ENCODE measurements at regions not wholly inside any gene's neighbourhood (a gene's known extent, or its start where the extent isn't known, plus 50 kb on each side); places are given as distances from the start of the nearest gene placed in this dataset.
"Not testable (repeated sequence)": the region's sequence is repeated elsewhere in the genome, so short reads cannot be mapped to it uniquely, and the experiment has no call there.

- FAIRE-seq, result no peak
Observed at GRCh38 chr13:83722443-83722842, 159.8 kb downstream of the SLITRK1 start.

- no peak for FAIRE-seq
Observed at GRCh38 chr13:83716121-83716520, 166.2 kb downstream of the SLITRK1 start.

GRCh38 chr13:83714236-83714635 lies 168.0 kb downstream of the SLITRK1 start:
- no peak for FAIRE-seq

GRCh38 chr13:83710133-83710515 lies 172.2 kb downstream of the SLITRK1 start:
- no peak for FAIRE-seq

GRCh38 chr13:83709426-83710132 lies 172.7 kb downstream of the SLITRK1 start:
- FAIRE-seq, result no peak

GRCh38 chr13:83702021-83702420 lies 180.3 kb downstream of the SLITRK1 start:
- no peak for FAIRE-seq

GRCh38 chr13:83692800-83693199 lies 189.5 kb downstream of the SLITRK1 start:
- no peak for FAIRE-seq

GRCh38 chr13:83691966-83692365 lies 190.3 kb downstream of the SLITRK1 start:
- no peak for FAIRE-seq

GRCh38 chr13:83681547-83681946 lies 200.7 kb downstream of the SLITRK1 start:
- no peak for FAIRE-seq

GRCh38 chr13:83677985-83678384 lies 204.3 kb downstream of the SLITRK1 start:
- no peak for FAIRE-seq

GRCh38 chr13:83672612-83673011 lies 209.7 kb downstream of the SLITRK1 start:
- no peak for FAIRE-seq

GRCh38 chr13:83667606-83668005 lies 214.7 kb downstream of the SLITRK1 start:
- FAIRE-seq, result no peak

- FAIRE-seq, result no peak
Observed at GRCh38 chr13:83666141-83666540, 216.1 kb downstream of the SLITRK1 start.

- FAIRE-seq, result no peak
Observed at GRCh38 chr13:83657281-83657680, 225.0 kb downstream of the SLITRK1 start.

GRCh38 chr13:83642617-83643016 lies 239.7 kb downstream of the SLITRK1 start:
- FAIRE-seq, result not testable (repeated sequence)

GRCh38 chr13:83634601-83635000 lies 247.7 kb downstream of the SLITRK1 start:
- FAIRE-seq, result no peak

- no peak for FAIRE-seq
Observed at GRCh38 chr13:83633746-83634145, 248.5 kb downstream of the SLITRK1 start.

- no peak for FAIRE-seq
Observed at GRCh38 chr13:83622422-83622784, 259.9 kb downstream of the SLITRK1 start.

- FAIRE-seq, result no peak
Observed at GRCh38 chr13:83621765-83622421, 260.4 kb downstream of the SLITRK1 start.

GRCh38 chr13:83620530-83621220 lies 261.6 kb downstream of the SLITRK1 start:
- FAIRE-seq, result no peak

- FAIRE-seq, result no peak
Observed at GRCh38 chr13:83618966-83619365, 263.3 kb downstream of the SLITRK1 start.

GRCh38 chr13:83613524-83613923 lies 268.8 kb downstream of the SLITRK1 start:
- FAIRE-seq, result no peak

- no peak for FAIRE-seq
Observed at GRCh38 chr13:83601539-83601938, 280.7 kb downstream of the SLITRK1 start.

- no peak for FAIRE-seq
Observed at GRCh38 chr13:83592095-83592494, 290.2 kb downstream of the SLITRK1 start.

All from islet of Langerhans (tissue), 1 donor.